Keratinocyte (primary cell): ENCODE measurements at regions not wholly inside any gene's neighbourhood (a gene's known extent, or its start where the extent isn't known, plus 50 kb on each side); places are given as distances from the start of the nearest gene placed in this dataset.

Source experiments
- DNase-seq: peaks from one replicate; pipeline ENCODE4 v3.0.0-alpha.2; 2011; ENCODE audit warnings: low read depth, missing footprints, low spot score
- FAIRE-seq: peaks from 2 replicates; lab custom pipeline; 2011; peaks lifted over from hg19 to GRCh38; lab: Jason Lieb, UNC
- H2AFZ ChIP-seq: 2 replicates; pipeline ENCODE4 v1.6.0; 2012; ENCODE audit warnings: low read length, control low read depth, inconsistent platforms; ENCODE audit not compliant: control insufficient read depth
- H3K27ac ChIP-seq: 2 replicates; pipeline ENCODE4 v1.5.1; 2011; ENCODE audit warnings: low read length; ENCODE audit not compliant: control insufficient read depth, insufficient read depth
- H3K27me3 ChIP-seq: 3 replicates; pipeline ENCODE4 v1.6.0; 2011; ENCODE audit warnings: low read length; ENCODE audit not compliant: control insufficient read depth, insufficient read depth; ENCODE audit errors: extremely low read depth
- H3K36me3 ChIP-seq, 2 experiments: 2 replicates in 1 of 2; 3 replicates in 1 of 2; pipeline ENCODE4 v1.5.1; 2011; ENCODE audit warnings: low read length in 2 of 2, mild to moderate bottlenecking in 1 of 2; ENCODE audit not compliant: control insufficient read depth in 2 of 2, insufficient read depth in 2 of 2; ENCODE audit errors: extremely low read depth in 1 of 2
- H3K4me1 ChIP-seq: 3 replicates; pipeline ENCODE4 v1.5.1; 2011; ENCODE audit warnings: low read length; ENCODE audit not compliant: control insufficient read depth, insufficient read depth; ENCODE audit errors: extremely low read depth
- H3K4me2 ChIP-seq: 3 replicates; pipeline ENCODE4 v1.6.0; 2011; ENCODE audit warnings: low read depth, low read length; ENCODE audit not compliant: control insufficient read depth, insufficient read depth; ENCODE audit errors: extremely low read depth
- H3K4me3 ChIP-seq, 3 experiments: fragments of 200-600 bp in 1 of 3; sonication (generic) in 1 of 3; 2 replicates in 2 of 3; 3 replicates in 1 of 3; pipeline ENCODE4 v1.5.1; 2011 to 2016; ENCODE audit warnings: low read length in 3 of 3, mild to moderate bottlenecking in 3 of 3, control low read depth in 2 of 3, inconsistent platforms in 1 of 3, low read depth in 1 of 3, mixed read lengths in 1 of 3, mixed run types in 1 of 3, moderate library complexity in 1 of 3; ENCODE audit not compliant: control insufficient read depth in 2 of 3, insufficient read depth in 2 of 3; ENCODE audit errors: extremely low read depth in 1 of 3
- H3K79me2 ChIP-seq: 2 replicates; pipeline ENCODE4 v1.6.0; 2012; ENCODE audit warnings: low read length; ENCODE audit not compliant: control insufficient read depth, insufficient read depth
- H3K9ac ChIP-seq: 3 replicates; pipeline ENCODE4 v1.6.0; 2011; ENCODE audit warnings: low read length; ENCODE audit not compliant: control insufficient read depth, insufficient read depth; ENCODE audit errors: extremely low read depth
- H3K9me1 ChIP-seq: 3 replicates; pipeline ENCODE4 v1.6.0; 2011; ENCODE audit warnings: low read length; ENCODE audit not compliant: control insufficient read depth, insufficient read depth; ENCODE audit errors: extremely low read depth
- H3K9me3 ChIP-seq: 2 replicates; pipeline ENCODE4 v1.5.1; 2012; ENCODE audit warnings: low read depth, low read length; ENCODE audit not compliant: control insufficient read depth
- H4K20me1 ChIP-seq: 3 replicates; pipeline ENCODE4 v1.6.0; 2011; ENCODE audit warnings: low read length; ENCODE audit not compliant: control insufficient read depth, insufficient read depth; ENCODE audit errors: extremely low read depth
- CTCF ChIP-seq, 3 experiments: IDR thresholded peaks in 1 of 3; conservative IDR thresholded peaks in 1 of 3; optimal IDR thresholded peaks in 1 of 3; 2 replicates in 2 of 3; 3 replicates in 1 of 3; pipeline versions ENCODE3 to v1.5.1; 2011; ENCODE audit warnings: low read length in 3 of 3, mild to moderate bottlenecking in 3 of 3, moderate library complexity in 2 of 3, control low read depth in 1 of 3, inconsistent platforms in 1 of 3; ENCODE audit not compliant: insufficient read depth in 2 of 3; ENCODE audit errors: extremely low read depth in 1 of 3
- EZH2 ChIP-seq: IDR thresholded peaks from one replicate; pipeline ENCODE4 v1.6.1; 2012; ENCODE audit warnings: inconsistent platforms, mild to moderate bottlenecking, low read length, moderate library complexity
- dilution Hi-C: fragments of 300-500 bp; cut with MboI; formaldehyde crosslinking; loops from one replicate; pipeline ENCODE4 v1.7.0; 2020; ENCODE audit warnings: low sequenced_read_pairs; ENCODE audit not compliant: extremely low pct_ligation_motif_present

DNA sequence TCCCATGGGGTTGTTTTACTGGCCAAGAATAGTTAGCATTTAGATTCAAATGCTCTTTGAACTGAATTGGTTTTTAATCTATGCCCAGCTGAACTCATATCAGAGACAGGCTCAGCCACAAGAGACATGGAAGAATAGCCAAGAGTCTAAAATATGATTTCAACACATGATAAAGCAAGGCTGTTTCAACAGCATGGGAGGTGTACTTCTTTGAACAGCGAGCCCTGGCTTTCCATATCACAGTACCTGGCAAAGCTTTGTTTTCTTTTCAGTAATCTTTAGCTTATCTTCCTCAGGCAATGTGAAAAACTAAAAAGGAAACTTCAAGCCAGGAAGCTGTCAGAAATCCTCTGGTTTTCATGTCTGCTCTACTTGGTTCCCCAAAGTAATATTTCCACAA lies 413.6 kb upstream of the ADAMTS9 start:
- no peak overlapping the region for H3K4me2 ChIP-seq
- dilution Hi-C loops = no loop called here

DNA sequence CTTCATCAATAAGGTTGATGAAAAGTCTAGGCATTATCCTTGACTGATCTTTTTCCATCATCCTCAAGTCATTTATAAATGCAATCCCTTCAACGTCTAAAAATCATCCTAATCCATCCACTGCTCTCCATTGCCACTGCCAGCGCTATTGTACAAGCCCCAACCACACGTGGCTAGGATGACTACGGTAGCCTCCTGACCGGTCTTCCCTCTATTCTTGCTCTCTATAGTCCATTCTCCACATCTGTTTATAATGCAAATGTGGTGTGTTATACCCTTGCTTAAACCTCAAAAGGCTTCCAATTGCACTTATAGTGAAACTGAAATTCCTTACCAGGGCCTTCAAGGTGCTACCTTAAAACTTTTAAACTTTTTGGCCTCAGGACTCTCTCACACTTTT lies 410.6 kb upstream of the ADAMTS9 start:
- Histone ChIP-seq H3K27ac (no peak overlapping the region), H2AFZ (no peak overlapping the region), H3K27me3 (no peaks in the 10 kb centered on the region), H3K79me2 (no peaks in the 10 kb centered on the region), H3K4me2 (no peak overlapping the region), H3K9ac (no peak overlapping the region), H3K9me1 (no peaks in the 10 kb centered on the region), H4K20me1 (no peaks in the 10 kb centered on the region), H3K9me3 (no peaks in the 10 kb centered on the region), H3K4me3 (no peak overlapping the region), H3K36me3 (no peaks in the 10 kb centered on the region), H3K4me1 (no peaks in the 10 kb centered on the region)
- no peak for DNase-seq
- TF ChIP-seq EZH2 (no peak), CTCF (optimal IDR thresholded peaks at IDR 0.05 in 1 of 3, IDR thresholded peaks at IDR 0.05 in 1 of 3, conservative IDR thresholded peaks at IDR 0.05 in 1 of 3; ENCODE audit: extremely low read depth in 1 of 3, insufficient read depth in 2 of 3, low read length in 3 of 3) (no peak)
- dilution Hi-C loops = no loop called here
- FAIRE-seq = no peak

More for the DNA sequence above, 413.6 kb upstream of the ADAMTS9 start:
- Histone ChIP-seq H3K4me3 (no peak overlapping the region), H3K36me3 (no peaks in the 10 kb centered on the region), H3K79me2 (no peaks in the 10 kb centered on the region), H3K27ac (no peak overlapping the region), H4K20me1 (no peaks in the 10 kb centered on the region), H3K9me3 (no peaks in the 10 kb centered on the region), H3K4me1 (no peaks in the 10 kb centered on the region), H3K9ac (no peak overlapping the region), H3K9me1 (no peaks in the 10 kb centered on the region), H2AFZ (no peak overlapping the region), H3K27me3 (no peaks in the 10 kb centered on the region)
- no peak for TF ChIP-seq EZH2
- no peak for TF ChIP-seq CTCF (optimal IDR thresholded peaks at IDR 0.05 in 1 of 3, IDR thresholded peaks at IDR 0.05 in 1 of 3, conservative IDR thresholded peaks at IDR 0.05 in 1 of 3; ENCODE audit: extremely low read depth in 1 of 3, insufficient read depth in 2 of 3, low read length in 3 of 3)
- no peak for DNase-seq
- FAIRE-seq = no peak
